ENCODE measurements at regions not wholly inside any gene's neighbourhood (a gene's known extent, or its start where the extent isn't known, plus 50 kb on each side); places are given as distances from the start of the nearest gene placed in this dataset.

DNA sequence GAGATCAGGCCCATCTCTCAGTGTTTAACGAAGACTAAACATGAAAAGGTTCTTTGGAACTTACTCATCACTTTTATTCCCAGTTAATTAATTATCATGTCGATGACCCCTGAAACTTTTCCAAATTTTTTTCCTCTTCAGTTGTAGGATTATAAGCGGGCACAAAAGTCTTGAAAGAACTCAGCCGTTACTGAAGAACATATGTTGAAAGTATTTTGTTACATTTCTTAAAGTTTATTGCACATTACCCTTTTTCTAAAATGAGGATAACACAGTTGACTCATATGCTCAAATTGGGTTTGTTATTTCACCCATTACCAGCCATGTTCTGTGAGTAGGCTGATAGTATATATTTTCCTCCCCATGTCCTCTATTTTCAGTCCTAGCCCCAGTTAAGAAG lies 75.9 kb upstream of the COL3A1 start:
- CTCF ChIA-PET: no interaction called here
- POLR2A ChIA-PET: no interaction called here

DNA sequence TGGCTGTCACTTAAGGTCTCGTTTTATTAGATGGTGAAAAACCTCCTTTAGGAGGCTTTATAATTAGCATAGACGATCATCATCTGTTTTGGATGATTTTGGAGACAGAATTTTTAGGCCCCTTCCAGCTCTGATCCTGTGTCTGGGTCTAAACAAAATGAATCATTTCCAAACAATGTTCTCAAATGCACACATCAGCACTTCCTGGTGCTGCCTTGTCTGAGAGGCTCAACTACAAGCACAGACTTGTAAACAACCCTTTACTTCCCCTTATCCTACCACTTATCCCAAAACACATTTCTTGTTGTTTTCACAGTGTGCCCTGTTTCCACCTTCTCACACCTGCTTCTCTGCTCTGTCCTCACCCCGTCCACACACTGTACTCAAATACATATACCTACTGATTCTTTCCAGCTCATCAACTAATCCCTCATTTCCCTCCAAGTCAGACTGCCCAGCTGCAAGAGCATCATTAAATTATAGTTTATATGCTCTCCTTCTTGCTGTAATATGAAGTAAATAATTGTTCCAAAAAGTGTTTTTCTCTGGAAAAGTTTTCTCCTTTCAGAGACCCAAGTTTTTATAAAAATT lies 71.2 kb upstream of the COL3A1 start:
- CTCF ChIA-PET: no interaction called here
- POLR2A ChIA-PET: no interaction called here

DNA sequence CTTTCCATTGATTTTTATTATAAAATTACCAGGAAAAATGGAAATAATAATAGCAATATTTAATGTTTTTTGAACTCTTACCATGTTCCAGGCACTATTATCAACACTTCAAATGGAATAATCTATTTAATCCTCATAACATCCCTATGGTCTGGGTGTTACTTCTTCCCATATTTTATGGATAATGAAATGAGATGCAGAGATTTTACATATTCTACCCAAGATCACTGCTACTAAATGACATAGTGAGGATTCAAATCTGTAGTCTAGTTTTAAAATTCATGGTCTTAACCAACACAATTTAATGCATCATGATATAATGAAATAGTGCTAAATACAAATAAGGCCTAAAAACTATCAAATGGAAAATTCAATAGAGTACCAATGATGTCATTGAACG lies 70.4 kb upstream of the COL3A1 start:
- CTCF ChIA-PET: no interaction called here
- POLR2A ChIA-PET: no interaction called here

DNA sequence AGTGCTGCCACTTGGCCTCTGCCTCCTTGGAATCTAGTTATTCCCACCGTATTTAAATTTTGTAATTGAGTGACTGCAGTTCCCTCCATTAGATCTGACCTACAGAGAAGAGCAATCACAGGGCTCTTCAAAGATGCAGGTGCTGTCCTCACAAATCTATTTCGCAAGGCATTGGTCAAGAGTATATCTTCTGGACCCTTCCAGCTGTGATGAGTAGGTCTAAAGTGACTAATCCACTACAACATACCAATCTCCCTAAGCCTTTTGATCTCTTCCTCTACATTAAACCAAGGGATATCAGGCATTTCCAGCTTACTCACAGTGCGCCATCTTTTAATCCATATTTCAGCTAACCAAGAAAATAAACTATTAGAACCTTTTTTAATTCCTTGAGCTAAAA lies 65.1 kb upstream of the COL3A1 start:
- ChIA-PET CTCF (no interaction called here), POLR2A (no interaction called here)

DNA sequence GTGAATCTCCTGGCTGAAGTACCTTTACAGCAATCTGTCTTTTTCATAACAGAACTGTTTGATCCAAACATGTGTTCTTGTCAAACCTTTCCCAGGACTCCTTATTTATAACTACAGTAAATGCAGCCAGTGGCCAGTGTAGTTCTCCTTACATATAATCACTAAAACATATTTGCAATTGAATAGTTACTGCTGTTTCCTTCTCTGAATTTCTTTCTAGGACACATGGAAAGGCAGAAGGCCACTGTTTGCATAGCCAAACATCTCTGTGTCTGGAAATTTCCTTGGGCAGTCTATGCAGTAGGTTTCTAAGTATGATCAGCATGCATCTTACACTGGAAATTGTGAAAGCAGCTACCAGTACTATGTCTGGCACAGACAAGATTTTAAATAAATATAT lies 57.4 kb upstream of the COL3A1 start:
- POLR2A ChIA-PET: no interaction called here
- CTCF ChIA-PET: no interaction called here

DNA sequence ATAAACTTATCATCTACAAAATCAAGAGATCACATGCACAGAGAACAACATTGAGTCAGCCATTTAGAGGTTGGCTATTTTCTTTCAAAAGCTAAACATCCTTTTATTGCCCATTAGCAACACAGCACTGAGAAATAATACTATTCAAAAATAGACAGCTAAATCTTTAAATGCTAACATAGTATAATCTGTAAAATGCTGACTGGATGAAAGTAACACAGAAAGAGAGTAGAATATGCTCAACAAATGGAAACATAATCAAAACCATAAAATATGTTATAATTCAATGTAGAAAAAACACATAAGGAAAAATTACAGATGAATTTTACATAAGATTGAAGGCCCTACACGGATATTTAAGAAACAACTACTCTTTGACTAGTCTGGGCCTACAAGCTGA lies 56.5 kb upstream of the COL3A1 start:
- CTCF ChIA-PET: no interaction called here

DNA sequence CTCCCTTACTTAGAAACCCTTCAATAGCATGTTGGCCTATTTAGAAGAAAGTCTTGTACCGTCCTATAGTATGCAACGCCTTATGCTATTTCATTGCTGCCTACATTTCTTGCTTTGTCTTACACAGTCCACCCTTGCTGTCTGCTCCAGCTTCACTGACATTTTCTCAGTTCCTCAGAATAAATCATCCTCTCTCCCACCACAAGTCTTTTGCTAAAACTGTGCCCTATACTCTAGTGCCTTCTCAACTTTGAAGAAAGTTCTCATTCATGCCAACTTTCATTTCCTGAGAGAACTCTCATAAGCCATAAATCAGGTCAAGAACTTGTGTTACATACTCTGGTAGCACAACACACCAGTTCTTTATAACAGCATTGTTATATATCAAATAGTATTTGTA lies 54.3 kb upstream of the COL3A1 start:
- CTCF ChIA-PET: no interaction called here
- POLR2A ChIA-PET: no interaction called here

More for the DNA sequence above, 56.5 kb upstream of the COL3A1 start:
- POLR2A ChIA-PET: no interaction called here

DNA sequence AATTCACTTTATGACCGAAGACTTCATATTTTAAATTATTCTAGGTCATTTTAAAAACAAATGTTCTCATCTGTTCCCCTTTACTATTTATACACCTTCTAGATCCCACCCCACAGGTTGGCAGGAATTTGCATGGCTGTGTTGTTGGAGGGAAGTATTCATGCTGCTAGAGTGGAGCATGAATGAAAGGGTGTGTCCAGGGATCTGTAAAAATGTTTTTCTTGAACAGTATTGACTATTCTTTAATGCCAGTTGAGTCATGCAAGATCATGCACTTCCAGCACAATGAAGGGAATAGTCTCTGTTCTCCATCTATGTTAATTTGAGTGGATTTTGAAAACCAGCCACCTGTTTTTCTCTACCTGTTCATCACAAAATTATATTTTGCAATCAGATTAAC lies 52.0 kb upstream of the COL3A1 start:
- ChIA-PET POLR2A (no interaction called here), CTCF (no interaction called here)

Data from activated CD8-positive, alpha-beta memory T cell treated with anti-CD3 and anti-CD28 coated beads for 36 hours (primary cell).